HL-60/S4 (cell line): ENCODE measurements at regions not wholly inside any gene's neighbourhood (a gene's known extent, or its start where the extent isn't known, plus 50 kb on each side); places are given as distances from the start of the nearest gene placed in this dataset.
"Not testable (repeated sequence)": the region's sequence is repeated elsewhere in the genome, so short reads cannot be mapped to it uniquely, and the experiment has no call there.

Experiments used
- in situ Hi-C: fragments of 300-500 bp; cut with MboI; formaldehyde crosslinking; loops from 2 replicates; pipeline ENCODE4 v1.14.3; 2022; ENCODE audit warnings: low sequenced_read_pairs

- in situ Hi-C loops = no loop called here
Observed at GRCh38 chr2:13143451-13143850, 426.7 kb downstream of the TRIB2 start.

- in situ Hi-C loops = no loop called here
Observed at GRCh38 chr2:13156916-13157315, 440.2 kb downstream of the TRIB2 start.

- in situ Hi-C loops = no loop called here
Observed at GRCh38 chr2:13158466-13158865, 441.7 kb downstream of the TRIB2 start.

GRCh38 chr2:13180729-13181128, 464.0 kb downstream of the TRIB2 start:
- in situ Hi-C loops = no loop called here

- in situ Hi-C loops = no loop called here
Observed at GRCh38 chr2:13193075-13193474, 476.3 kb downstream of the TRIB2 start.

- in situ Hi-C loops = no loop called here
Observed at GRCh38 chr2:13193900-13194299, 477.2 kb downstream of the TRIB2 start.

- in situ Hi-C loops = no loop called here
Observed at GRCh38 chr2:13195270-13195669, 478.5 kb downstream of the TRIB2 start.

- in situ Hi-C loops = no loop called here
Observed at GRCh38 chr2:13197248-13197647, 480.5 kb downstream of the TRIB2 start.

GRCh38 chr2:13201924-13202323, 485.2 kb downstream of the TRIB2 start:
- in situ Hi-C loops = no loop called here

- in situ Hi-C loops = no loop called here
Observed at GRCh38 chr2:13212115-13212514, 495.4 kb downstream of the TRIB2 start.

GRCh38 chr2:13218205-13218604, 501.5 kb downstream of the TRIB2 start:
- in situ Hi-C loops = no loop called here

GRCh38 chr2:13227578-13227977, 510.8 kb downstream of the TRIB2 start:
- in situ Hi-C loops = no loop called here

GRCh38 chr2:13230221-13230620, 513.5 kb downstream of the TRIB2 start:
- in situ Hi-C loops = no loop called here

- in situ Hi-C loops = no loop called here
Observed at GRCh38 chr2:13240061-13240460, 523.3 kb downstream of the TRIB2 start.

- in situ Hi-C loops = no loop called here
Observed at GRCh38 chr2:13240789-13241487, 524.2 kb downstream of the TRIB2 start.

- in situ Hi-C loops = no loop called here
Observed at GRCh38 chr2:13252615-13253014, 535.9 kb downstream of the TRIB2 start.

GRCh38 chr2:13255485-13255884, 538.7 kb downstream of the TRIB2 start:
- in situ Hi-C loops = no loop called here

GRCh38 chr2:13260402-13260801, 543.7 kb downstream of the TRIB2 start:
- in situ Hi-C loops = no loop called here

GRCh38 chr2:13266166-13266565, 549.4 kb downstream of the TRIB2 start:
- in situ Hi-C loops = no loop called here

GRCh38 chr2:13284688-13285087, 568.0 kb downstream of the TRIB2 start:
- in situ Hi-C loops = no loop called here

- in situ Hi-C loops = no loop called here
Observed at GRCh38 chr2:13289310-13289709, 572.6 kb downstream of the TRIB2 start.

GRCh38 chr2:13308478-13308805, 591.7 kb downstream of the TRIB2 start:
- in situ Hi-C loops = not testable (repeated sequence)

- in situ Hi-C loops = no loop called here
Observed at GRCh38 chr2:13308989-13309388, 592.3 kb downstream of the TRIB2 start.
